GM18517 (cell line): ENCODE measurements at regions not wholly inside any gene's neighbourhood (a gene's known extent, or its start where the extent isn't known, plus 50 kb on each side); places are given as distances from the start of the nearest gene placed in this dataset.

Experiments used
- ATAC-seq: cut with Tn5 transposase; IDR thresholded peaks from one replicate; pipeline ENCODE4 v1.9.1; 2021; ENCODE audit warnings: mild to moderate bottlenecking, moderate library complexity; ENCODE audit not compliant: unreplicated experiment

DNA sequence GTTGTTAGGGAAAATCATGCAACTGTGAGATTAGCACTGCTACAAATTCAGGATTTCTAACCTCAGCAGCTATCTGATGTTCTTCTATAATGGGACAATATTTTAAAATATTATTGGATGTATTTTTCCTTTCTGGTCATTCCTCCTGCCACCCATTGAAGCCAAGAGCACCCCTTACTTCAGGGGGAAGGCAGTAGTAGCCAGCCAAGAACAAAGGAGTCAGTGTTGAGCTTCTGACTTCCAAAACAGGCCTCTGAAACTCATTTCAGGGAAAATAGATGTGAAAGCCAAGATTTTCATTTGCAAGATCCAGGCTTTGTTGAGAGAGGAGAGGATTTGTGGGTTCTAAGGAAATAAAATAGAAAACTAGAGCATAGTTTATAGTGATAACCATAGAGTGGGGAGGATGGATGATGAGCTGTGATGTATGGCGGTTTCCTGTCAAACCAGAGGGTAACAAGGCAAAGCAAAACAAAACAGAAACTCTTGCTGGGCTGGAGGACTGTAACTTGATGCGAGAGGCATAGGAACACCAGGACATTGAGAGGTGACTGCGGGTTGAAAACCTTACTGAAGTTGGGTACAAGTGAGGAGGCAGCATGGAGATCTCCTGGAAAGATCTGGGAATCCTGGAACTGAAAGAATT is 173.7 kb upstream of the LEF1 start:
- ATAC-seq: no peak

DNA sequence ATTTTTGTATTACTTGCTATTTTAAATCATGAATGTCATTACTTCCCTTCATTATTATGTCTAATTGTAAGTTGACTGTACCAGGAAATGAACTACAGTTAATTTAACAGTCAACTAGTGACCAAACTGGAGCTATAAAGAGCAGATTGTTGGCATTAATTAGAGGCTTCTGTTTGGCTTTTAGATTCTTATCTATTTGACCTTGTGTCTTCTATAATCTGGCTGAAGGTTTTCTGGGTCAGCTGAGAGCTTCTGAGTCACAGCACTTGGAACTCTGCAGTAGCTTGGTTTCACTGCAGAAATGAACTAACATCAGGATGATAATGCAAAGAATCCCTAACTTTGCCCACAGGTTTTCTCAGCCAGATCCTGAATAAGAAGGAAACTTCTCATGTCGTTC is 169.2 kb upstream of the LEF1 start:
- ATAC-seq: no peak

DNA sequence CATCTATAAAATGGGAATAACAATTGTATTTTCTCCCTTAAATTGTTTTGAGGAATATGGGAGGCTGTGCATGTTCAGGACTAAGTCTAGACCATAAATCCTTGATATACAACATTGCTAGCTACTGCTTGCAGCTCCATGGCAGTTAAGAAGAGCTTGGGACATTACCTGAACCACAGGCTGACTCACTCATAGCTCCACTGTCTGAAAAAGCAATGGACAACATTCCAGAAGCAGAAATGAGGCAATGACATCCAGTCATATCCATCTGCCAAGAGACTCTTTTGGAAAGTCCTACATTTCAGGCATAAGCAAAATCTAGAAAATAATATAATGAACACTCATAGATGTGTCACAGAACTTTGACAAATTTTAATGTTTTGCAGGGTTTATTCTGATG is 167.3 kb upstream of the LEF1 start:
- no peak for ATAC-seq

DNA sequence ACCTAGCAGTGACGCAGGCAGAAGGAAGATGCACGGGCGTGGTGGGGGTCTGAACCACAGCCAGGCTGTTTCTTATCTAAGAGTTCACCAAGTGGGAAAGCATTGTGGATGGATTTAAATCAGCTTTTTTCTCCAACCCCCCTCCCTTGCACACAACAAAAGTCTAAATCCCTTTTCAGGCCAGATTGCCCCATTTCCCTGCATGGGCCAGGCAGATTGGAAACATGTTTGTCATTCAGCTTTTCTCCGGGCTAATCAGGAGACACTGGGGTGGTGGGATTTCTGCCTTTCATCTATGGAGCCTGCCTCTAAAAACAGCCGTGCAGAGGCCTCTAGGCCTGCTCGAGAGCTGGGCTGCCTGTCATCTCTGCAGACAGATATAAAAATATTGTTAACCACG is 166.3 kb upstream of the LEF1 start:
- ATAC-seq: no peak

DNA sequence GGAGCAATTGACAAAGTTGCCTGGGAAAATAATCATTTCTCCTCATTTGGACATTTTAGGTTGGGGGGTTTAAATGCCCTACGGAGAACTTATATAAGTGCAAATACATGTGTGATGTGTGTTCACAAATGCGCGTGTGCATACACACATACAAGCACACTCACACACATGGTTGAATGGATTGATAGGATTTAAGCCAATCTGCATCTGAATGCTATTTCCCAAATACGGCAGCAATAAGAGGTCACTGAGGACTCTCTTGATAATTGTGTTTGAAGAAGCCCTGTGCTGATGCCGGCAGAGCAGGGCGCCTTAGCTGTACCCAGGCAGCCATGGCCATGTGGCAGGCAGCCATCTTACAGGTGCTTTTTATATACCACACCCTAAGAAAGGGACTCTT is 165.3 kb upstream of the LEF1 start:
- ATAC-seq: no peak

DNA sequence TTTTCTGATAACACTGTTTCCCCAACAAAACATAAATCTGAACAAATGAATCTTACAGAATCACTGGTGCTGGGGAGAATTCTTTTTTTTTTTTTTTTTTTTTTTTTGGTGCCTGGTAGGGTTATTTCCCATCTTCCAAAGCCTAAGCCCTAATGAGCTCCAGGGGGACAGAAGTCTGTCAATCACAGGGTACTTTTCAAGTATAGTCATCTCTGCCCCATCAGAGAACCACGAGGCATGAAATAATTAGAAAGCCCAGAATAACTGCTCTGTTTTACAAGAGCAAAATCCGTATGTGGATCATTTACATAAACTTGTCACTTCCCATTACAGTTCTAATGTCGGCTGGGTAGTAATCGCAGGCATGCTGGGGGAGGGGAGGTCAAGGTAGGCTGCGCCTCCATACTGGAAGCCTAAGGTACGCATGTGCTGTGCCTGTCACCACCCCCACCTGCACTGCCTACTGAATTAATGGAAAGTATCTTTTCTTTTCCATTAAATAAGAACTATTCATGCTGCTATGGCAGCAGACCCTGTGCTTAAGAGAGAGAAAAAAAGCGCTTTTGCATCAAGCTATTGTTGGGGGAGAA is 164.7 kb upstream of the LEF1 start:
- no peak for ATAC-seq

DNA sequence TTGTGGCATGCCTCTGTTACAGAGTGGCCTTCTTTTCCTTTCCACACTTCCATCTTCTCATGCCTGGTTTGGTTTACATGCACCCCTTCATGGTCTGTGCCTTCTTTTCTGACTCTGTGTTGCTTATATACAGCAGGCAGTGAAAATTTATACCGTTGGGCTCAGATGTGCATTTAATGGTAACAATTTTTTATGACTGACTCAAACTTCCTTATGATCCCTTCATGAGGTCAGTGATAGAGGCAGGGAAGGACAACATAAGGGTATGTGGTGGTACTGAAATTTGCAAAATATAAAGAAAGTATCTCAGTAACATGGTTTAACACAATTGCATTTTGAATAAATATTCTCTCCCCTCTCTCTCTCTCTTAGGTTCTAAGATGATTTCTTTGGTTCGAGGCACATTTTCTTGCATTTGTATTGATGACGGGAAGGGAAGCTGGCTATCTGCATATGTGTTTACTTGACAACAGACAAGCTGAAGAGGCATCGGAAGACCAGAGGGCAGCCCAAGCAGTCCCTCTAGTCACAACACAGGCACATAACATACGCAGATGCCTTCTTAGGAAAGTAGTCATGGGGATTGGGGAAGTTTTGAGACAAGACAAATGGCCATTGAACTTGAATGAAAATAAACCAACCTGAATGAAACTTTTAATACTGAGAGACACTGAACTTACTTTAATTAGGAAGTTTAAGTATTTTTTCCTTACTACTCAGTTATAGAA is 163.3 kb upstream of the LEF1 start:
- ATAC-seq: no peak

DNA sequence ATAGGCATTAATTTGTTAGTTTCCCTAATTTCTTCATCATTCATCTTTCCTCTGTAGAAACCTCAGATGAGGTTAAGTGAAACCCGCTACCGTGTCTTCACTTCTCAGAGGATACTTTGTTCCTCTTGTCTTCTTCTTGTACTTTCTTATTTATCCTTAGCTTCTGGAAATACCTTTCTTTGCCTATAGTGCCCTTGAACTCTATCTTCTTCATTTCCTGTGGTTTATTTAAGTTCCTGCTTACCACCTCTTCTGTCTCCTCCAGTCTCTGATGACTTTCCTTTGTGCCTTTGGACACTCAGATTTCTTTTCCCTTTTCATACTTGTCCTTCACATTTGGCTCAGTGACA is 159.6 kb upstream of the LEF1 start:
- ATAC-seq: no peak

DNA sequence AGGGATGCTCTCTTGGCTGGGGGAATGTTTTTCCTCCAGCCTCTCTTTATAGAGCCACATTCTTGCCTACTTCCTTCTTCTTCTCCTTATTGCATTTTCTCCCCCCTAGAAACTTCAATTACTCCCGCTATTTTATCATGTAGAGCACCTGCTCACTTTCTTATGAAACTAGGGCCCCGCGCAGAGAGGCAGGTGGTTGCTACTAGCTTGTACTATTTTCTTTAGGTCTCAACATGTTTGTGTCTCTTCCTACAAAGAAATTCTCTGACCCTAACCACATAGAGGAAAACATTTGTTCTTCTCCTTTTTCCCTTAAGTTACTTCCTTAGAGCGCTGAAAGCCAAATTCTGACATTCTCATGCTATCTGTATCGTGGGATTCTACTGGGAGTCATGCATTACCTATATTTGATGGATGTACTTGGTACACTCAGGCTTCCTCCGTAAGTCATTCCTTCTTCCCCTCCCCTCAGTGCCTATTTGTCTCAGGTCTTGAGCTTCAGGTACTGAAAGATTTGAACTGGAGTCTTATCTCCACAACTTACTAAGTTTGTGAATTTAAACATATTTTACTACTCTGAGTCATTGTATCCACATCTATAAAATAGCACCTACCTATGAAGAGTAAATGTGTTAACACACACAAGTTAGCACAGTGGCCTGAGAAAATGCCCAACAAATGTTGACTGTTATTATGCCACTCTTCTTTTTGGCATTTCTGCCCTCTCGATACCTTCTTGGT is 159.1 kb upstream of the LEF1 start:
- ATAC-seq: no peak

DNA sequence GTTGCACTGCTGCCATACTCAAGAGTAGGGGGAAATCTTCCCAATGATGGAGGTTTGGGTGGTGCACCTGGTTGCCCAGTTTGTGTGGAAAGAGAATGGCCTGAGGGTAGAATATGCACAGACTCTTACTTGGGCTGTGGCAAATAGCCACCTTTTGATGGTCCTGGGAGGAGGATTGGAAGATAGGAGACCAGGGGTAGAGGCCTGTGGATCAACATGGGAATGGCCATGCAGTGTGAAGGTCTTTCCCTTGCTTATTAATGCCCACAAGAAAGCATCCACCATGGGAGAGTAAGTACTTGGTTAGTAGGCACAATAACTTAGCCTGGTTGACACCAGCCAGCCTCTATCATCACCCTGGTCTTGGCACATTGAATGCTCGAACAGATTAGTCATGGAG is 156.8 kb upstream of the LEF1 start:
- ATAC-seq: no peak

DNA sequence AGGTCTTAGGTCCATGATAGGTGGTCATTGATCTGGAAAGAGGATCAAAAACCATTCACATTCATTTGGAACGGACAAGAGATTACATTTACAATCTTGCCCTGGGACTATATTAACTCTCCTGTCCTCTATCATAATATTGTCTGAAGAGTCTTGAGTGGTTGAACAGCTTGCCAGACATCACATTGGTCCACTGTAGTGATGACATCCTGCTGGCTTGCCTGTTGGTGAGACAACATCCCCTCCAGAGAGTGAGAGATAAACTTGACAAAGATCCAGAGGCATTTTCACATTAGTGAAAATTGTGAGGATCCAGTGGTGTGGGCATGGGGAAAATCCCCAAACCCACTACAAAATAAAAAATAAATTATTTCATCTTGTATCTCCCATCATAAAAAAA is 155.7 kb upstream of the LEF1 start:
- ATAC-seq: no peak

DNA sequence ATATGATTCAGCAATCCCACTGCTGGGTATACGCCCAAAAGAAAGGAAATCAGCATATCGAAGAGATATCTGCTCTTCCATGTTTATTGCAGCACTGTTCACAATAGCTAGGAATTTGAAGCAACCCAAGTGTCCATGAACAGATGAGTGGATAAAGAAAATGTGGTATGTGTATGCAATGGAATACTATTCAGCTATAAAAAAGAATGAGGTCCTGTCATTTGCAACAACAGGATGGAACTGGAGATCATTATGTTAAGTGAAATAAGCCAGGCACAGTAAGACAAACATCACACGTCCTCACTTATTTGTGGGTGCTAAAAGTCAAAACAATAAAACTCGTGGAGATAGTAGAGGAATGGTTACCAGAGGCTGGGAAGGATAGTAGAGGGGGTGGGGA is 153.8 kb upstream of the LEF1 start:
- no peak for ATAC-seq

DNA sequence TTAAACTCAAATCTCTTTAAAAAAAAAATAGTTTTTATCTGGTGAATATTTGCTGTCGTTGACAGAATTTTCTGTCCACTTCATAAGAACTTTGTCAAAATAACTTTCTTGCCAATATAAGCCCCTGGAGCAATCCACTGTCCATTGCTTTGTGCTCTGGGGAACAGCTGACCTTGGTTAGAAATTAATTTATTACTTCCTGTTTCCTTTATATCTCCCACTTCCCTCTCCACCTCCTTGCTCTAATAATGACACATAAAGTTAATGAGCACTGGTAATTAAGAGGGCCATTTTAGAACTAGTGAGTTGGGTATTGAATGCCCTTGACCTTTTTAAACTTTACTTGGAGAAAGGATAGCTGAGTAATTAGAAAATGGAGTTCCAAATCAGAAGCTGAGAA is 151.3 kb upstream of the LEF1 start:
- ATAC-seq: no peak

DNA sequence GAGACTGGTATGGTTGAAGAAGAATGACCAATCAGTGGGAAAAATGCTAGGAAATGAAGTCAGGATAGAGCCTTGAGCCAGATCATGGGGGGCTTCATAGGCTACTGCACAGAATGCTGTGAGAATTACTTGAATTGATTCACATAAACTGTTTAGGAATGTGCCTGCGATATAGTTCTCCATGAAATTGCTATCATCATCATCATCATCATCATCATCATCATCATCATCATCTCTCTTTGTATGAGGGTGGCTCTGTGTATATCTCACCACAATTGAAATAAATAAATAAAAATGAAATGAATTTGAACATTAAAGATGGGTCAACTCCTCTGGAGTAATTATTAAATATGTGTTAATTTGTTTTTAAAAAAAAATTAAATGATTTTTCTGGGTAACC is 148.6 kb upstream of the LEF1 start:
- ATAC-seq: no peak

DNA sequence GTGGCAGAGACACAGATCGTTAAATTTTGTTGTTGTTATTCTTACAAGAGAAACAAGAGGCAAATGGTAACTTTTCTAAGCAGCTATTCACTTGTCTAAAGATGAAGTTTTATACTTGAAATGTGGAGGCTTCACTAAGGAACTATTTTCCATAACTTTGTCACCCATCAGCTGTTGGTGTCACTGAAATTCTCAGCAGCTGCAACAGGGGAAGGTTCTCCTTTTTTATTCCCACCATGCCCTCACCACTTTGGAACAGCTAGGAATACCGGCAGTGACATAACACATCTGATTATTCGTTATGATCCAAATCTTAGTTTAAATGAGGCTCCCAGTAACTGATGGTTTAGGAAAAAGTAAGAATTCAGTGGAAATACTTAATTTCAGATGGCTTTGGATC is 147.0 kb upstream of the LEF1 start:
- ATAC-seq: no peak

DNA sequence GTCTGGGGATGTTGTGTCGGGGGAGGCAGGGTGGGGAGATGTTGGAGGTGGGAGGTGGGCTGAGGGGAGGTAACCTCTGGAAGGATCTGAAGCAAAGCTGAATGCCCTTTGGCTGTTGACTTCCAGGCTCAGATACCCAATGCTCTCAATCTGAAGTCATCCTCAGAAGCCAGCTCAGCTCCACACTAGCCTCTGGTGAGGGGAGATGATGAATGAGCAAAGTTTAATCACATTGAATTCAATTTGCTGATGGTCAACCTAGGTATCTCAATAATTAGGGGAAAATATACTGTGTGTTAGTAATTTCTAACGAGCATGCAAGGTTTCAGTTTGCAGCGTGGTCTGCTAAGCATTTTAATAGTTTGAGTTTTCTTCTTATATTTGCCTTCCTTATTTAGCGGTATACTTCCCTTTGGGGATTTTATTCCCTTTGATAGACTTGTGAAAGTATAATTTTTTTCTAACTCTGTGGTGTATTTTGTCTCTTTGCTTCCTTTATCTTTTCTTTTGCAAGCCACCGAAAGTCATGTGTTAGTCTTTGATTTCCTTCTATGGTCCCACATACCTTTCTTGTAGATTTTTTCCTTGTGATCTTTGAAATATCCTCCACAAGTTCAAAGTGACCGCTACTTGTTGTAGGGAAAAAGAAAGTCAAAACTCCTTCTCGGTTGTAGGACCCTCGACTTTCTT is 146.3 kb upstream of the LEF1 start:
- no peak for ATAC-seq

DNA sequence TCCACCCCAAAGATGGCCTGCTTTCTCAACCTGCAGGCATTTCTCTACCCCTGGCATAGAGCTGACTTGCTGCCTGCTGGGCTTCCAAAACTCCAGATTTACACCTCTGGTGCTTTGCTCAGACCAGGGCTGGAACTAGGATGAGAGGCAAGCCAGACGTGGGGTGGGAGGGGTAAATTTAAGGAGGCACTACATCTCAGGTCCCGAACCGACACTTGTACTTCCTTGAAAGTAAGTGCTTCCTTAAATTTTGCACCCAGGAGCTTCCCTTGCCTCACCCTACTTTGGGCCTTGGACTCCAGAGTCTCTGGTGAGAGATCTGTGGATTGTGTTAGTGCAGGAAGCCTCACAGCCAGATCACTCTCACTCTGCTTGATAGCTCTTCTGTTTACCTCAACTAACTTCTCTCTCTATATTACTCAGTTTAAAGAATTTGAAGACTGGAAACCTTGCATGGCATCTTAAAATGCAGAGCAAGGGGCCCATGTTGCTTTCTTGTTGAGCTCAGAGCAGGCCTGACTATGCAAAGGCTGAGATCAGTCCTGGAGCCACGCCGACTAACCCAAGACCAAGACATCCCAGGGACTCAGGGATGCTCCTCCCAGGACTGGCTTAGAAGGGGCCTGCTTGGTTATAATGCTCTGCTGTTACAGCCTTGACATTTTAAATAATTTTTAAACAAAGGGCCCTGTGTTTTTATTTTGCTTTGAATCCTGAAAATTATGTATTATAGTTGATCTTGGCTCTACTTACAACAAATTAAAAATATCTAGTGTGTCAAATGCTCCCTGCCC is 145.0 kb upstream of the LEF1 start:
- no peak for ATAC-seq

DNA sequence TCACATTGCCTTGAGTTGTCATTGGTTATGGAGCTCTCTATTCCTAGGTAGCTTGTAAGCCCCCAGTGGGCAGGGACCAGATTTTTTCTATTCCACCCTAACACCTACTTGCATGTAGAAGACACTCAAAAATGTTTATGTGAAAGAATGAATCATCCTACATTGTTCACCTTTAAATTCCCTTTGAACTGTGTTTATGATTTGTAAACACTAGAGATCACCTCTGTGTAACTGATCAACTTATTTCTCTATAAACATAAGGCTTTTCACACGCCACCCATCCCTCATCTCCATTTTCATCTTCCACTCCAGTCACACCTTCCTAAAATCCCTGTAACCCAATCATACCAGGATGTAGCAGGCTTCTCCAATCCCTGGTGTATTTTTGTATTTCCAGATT is 142.6 kb upstream of the LEF1 start:
- no peak for ATAC-seq

DNA sequence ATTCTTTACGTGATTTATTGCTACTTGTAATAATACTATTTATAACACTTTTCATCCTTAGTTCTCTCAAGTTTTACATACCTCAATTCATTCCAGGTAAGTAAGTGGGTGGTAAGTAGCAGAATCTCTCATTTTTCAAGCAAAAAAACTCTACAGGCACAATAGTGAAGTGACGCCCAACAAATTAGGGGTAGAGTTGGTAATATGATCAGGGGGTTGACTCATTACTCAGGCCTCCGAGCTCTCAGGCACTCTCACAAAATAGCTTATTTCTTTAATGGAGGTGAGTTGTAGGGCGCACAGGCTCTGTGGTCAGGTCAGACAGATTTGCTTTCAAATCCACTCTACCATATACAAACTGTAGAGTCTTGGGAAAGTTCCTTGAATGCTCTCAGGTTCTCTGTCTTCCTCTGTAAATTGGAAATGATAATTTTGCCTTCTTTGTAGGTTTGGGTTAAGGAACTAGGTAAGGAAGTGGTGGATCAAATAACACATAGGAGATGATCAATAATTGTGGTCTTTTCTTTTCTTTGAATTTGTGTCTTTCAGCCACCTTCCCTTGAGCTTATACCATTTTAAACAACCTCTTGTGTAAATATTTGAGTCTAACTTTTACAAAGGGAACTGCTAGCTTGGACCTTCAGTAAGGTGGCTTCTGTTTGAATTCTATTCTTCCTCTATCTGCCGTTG is 134.9 kb upstream of the LEF1 start:
- ATAC-seq: no peak
